ENCODE measurements at regions not wholly inside any gene's neighbourhood (a gene's known extent, or its start where the extent isn't known, plus 50 kb on each side); places are given as distances from the start of the nearest gene placed in this dataset.

DNA sequence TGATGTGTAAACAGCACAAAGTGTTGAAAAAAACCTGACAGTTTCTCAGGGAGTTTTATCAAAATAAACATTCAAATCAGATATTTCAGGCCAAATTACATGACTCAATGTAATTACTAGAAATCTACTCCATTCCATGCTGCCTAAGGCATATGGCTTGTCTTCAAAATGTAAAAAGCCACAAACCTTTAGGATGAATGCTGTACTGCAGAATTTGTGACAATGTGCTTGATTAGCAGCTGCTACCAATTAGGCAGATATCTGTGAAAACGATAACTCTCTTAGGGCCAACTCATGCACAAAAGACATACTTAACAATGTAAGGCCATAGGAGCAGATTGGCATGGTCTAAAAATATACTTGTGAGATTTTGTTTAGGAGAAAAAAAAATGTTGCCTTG, 267.0 kb downstream of the DACT1 start:
- TF ChIP-seq PPARA (CRISPR knock-in tag; IDR thresholded peaks at IDR 0.05; ENCODE audit: borderline replicate concordance) (no peak), CSDC2 (CRISPR knock-in tag; IDR thresholded peaks at IDR 0.05) (no peak), RARB (CRISPR knock-in tag; IDR thresholded peaks at IDR 0.05) (no peak), ZFP3 (CRISPR knock-in tag; IDR thresholded peaks at IDR 0.05) (no peak)
- TF ChIP-seq, protein P1, sequence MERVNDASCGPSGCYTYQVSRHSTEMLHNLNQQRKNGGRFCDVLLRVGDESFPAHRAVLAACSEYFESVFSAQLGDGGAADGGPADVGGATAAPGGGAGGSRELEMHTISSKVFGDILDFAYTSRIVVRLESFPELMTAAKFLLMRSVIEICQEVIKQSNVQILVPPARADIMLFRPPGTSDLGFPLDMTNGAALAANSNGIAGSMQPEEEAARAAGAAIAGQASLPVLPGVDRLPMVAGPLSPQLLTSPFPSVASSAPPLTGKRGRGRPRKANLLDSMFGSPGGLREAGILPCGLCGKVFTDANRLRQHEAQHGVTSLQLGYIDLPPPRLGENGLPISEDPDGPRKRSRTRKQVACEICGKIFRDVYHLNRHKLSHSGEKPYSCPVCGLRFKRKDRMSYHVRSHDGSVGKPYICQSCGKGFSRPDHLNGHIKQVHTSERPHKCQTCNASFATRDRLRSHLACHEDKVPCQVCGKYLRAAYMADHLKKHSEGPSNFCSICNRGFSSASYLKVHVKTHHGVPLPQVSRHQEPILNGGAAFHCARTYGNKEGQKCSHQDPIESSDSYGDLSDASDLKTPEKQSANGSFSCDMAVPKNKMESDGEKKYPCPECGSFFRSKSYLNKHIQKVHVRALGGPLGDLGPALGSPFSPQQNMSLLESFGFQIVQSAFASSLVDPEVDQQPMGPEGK (CRISPR knock-in tag; IDR thresholded peaks at IDR 0.05; ENCODE audit: borderline replicate concordance): no peak
